SU-DHL-6 (cell line): ENCODE measurements at regions not wholly inside any gene's neighbourhood (a gene's known extent, or its start where the extent isn't known, plus 50 kb on each side); places are given as distances from the start of the nearest gene placed in this dataset.

Experiments used
- H2AFZ ChIP-seq: fragments of 200-600 bp; sonication (generic); 2 replicates; pipeline ENCODE4 v1.6.1; 2014; ENCODE audit warnings: low read depth, mild to moderate bottlenecking, moderate library complexity, mixed read lengths, antibody characterized with exemption, low read length; ENCODE audit not compliant: severe bottlenecking
- H3F3A ChIP-seq: fragments of 200-600 bp; shearing (Covaris generic); 2 replicates; pipeline ENCODE4 v1.6.0; 2016; ENCODE audit warnings: antibody characterized with exemption, mild to moderate bottlenecking; ENCODE audit not compliant: insufficient read depth
- H3K27ac ChIP-seq: fragments of 200-600 bp; sonication (generic); 2 replicates; pipeline ENCODE4 v1.5.1; 2016; ENCODE audit warnings: low read depth, mild to moderate bottlenecking, low read length, moderate library complexity, mixed read lengths
- H3K27me3 ChIP-seq: fragments of 200-600 bp; sonication (generic), shearing (Covaris generic); 2 replicates; pipeline ENCODE4 v1.6.0; 2014; ENCODE audit warnings: mild to moderate bottlenecking, low read length
- H3K36me3 ChIP-seq: fragments of 200-600 bp; sonication (generic); 2 replicates; pipeline ENCODE4 v1.6.1; 2014; ENCODE audit warnings: mild to moderate bottlenecking, low read length, mixed read lengths
- H3K4me2 ChIP-seq: fragments of 300-600, 200-600 bp; shearing (Covaris generic), sonication (generic); 2 replicates; pipeline ENCODE4 v1.6.0; 2014; ENCODE audit warnings: low read length, low read depth, mild to moderate bottlenecking; ENCODE audit not compliant: poor library complexity, severe bottlenecking
- H3K4me3 ChIP-seq: fragments of 200-600 bp; sonication (generic); 2 replicates; pipeline ENCODE4 v1.5.1; 2014; ENCODE audit warnings: antibody characterized with exemption, low read length, mild to moderate bottlenecking, mixed read lengths; ENCODE audit not compliant: insufficient read depth, poor library complexity, severe bottlenecking
- H3K79me2 ChIP-seq: fragments of 200-600 bp; sonication (generic); 2 replicates; pipeline ENCODE4 v1.6.1; 2014; ENCODE audit warnings: mild to moderate bottlenecking, low read length, moderate library complexity; ENCODE audit not compliant: insufficient read depth
- H3K9ac ChIP-seq: fragments of 200-600 bp; sonication (generic); 2 replicates; pipeline ENCODE4 v1.7.0; 2014; ENCODE audit warnings: mild to moderate bottlenecking, low read length
- H3K9me2 ChIP-seq: fragments of 200-600 bp; sonication (generic); replicated peaks from 2 replicates; pipeline ENCODE4 v1.6.1; 2014; ENCODE audit warnings: low read length; ENCODE audit not compliant: insufficient read depth
- H3K9me3 ChIP-seq: fragments of 200-600 bp; sonication (generic); 2 replicates; pipeline ENCODE4 v1.6.1; 2014; ENCODE audit warnings: low read length, mixed read lengths; ENCODE audit not compliant: insufficient read depth
- H4K20me1 ChIP-seq: fragments of 200-600 bp; sonication (generic); 2 replicates; pipeline ENCODE4 v1.6.1; 2014; ENCODE audit warnings: low read depth, mild to moderate bottlenecking, antibody characterized with exemption, low read length, moderate library complexity, mixed read lengths
- EZH2phosphoT487 ChIP-seq: fragments of 200-600 bp; sonication (generic), shearing (Covaris generic); conservative IDR thresholded peaks from 2 replicates; pipeline ENCODE4 v1.6.1; 2018; ENCODE audit warnings: mild to moderate bottlenecking, antibody characterized with exemption, low read length, moderate library complexity, mixed read lengths
- TF ChIP-seq, protein P1 (sequence below): fragments of 200-600 bp; sonication (generic); IDR thresholded peaks from one replicate; pipeline ENCODE4 v1.5.1; 2017; ENCODE audit warnings: antibody characterized with exemption, mild to moderate bottlenecking, low read length, moderate library complexity; ENCODE audit not compliant: insufficient read depth, poor library complexity, severe bottlenecking

DNA sequence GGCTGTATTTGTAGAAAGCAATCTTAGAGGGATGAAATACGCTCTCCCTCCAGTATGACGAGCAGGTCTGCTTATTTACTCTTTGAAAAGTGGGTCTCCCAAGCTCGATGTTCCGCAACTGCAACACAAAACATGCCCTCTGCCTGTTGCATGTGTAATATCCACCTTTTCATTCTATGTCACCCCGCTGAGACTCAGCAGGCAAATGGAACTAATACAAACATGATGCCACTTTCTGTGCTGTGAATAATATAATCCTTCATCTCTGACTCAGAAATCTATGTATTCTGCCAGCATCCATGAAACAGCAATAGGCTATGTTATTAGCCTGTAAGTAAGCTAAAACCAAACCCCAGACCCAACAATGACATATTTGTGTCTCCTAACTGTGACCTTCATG lies 200.8 kb upstream of the TMCO5A start:
- Histone ChIP-seq H3F3A (no peaks in the 10 kb centered on the region), H3K9me2 (no peaks in the 10 kb centered on the region), H3K36me3 (no peaks in the 10 kb centered on the region), H2AFZ (no peak overlapping the region), H3K27ac (no peak overlapping the region), H3K9ac (no peak overlapping the region), H3K27me3 (no peaks in the 10 kb centered on the region), H3K79me2 (no peaks in the 10 kb centered on the region), H3K4me2 (no peak overlapping the region), H3K9me3 (no peaks in the 10 kb centered on the region), H4K20me1 (no peaks in the 10 kb centered on the region), H3K4me3 (no peak overlapping the region)
- TF ChIP-seq, protein P1, sequence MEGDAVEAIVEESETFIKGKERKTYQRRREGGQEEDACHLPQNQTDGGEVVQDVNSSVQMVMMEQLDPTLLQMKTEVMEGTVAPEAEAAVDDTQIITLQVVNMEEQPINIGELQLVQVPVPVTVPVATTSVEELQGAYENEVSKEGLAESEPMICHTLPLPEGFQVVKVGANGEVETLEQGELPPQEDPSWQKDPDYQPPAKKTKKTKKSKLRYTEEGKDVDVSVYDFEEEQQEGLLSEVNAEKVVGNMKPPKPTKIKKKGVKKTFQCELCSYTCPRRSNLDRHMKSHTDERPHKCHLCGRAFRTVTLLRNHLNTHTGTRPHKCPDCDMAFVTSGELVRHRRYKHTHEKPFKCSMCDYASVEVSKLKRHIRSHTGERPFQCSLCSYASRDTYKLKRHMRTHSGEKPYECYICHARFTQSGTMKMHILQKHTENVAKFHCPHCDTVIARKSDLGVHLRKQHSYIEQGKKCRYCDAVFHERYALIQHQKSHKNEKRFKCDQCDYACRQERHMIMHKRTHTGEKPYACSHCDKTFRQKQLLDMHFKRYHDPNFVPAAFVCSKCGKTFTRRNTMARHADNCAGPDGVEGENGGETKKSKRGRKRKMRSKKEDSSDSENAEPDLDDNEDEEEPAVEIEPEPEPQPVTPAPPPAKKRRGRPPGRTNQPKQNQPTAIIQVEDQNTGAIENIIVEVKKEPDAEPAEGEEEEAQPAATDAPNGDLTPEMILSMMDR: no peak
- no peak for TF ChIP-seq EZH2phosphoT487

DNA sequence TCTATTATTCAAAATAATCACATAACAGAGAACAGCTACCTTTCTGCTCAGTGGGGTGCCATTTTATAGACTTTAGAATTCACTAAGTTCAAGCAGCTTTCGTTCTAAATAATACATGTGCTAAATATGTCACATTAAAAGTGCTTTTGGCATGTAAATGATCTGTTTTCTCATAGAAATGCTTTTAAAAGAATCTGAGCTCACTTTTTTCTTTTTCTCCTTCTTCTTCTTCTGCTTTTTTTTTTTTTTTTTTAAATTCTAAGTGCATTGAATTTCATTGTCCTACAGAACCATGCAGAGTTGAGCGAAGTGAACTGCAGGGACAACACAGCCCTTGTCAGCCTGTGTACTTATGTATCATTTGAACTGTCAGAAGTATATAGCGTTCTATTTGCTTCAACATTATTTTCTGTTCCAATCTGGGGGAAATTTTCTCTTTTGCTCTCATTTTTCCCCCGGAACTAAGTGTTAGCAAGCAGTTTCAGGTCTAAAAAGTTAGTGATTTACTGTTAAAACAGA lies 193.8 kb upstream of the TMCO5A start:
- H3K9me3 ChIP-seq: no peaks in the 10 kb centered on the region

DNA sequence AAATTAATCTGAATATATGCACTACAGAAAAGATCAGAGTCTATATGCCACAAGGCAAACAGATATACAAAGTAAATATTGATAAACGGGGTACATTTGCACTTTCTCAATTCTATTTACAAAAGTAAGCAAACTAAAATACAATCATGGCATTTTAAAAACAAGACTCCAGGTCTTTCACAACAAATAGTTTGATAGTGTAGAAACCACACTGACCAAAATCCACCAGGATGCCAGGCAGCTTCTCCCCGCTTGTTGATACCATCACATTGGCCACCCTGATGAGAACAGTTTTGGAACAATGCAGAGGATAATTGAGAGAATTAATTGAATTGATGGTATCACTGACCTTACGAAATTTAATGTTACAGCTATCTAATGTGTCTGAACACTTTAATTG lies 190.6 kb upstream of the TMCO5A start:
- no peaks in the 10 kb centered on the region for H3K79me2 ChIP-seq
- H3K27ac ChIP-seq: no peak overlapping the region
- H3K4me3 ChIP-seq: no peak overlapping the region
- no peaks in the 10 kb centered on the region for H3K36me3 ChIP-seq
- no peaks in the 10 kb centered on the region for H3K9me3 ChIP-seq
- TF ChIP-seq EZH2phosphoT487: no peak
- H3F3A ChIP-seq: no peaks in the 10 kb centered on the region
- no peaks in the 10 kb centered on the region for H3K9me2 ChIP-seq
- no peaks in the 10 kb centered on the region for H4K20me1 ChIP-seq
- no peak overlapping the region for H3K4me2 ChIP-seq
- no peak overlapping the region for H2AFZ ChIP-seq
- H3K27me3 ChIP-seq: no peaks in the 10 kb centered on the region
- no peak overlapping the region for H3K9ac ChIP-seq

More for the DNA sequence above, 193.8 kb upstream of the TMCO5A start:
- H3K79me2 ChIP-seq: no peaks in the 10 kb centered on the region
- no peaks in the 10 kb centered on the region for H3K36me3 ChIP-seq
- H4K20me1 ChIP-seq: no peaks in the 10 kb centered on the region
- H3K4me3 ChIP-seq: no peak overlapping the region
- no peak overlapping the region for H3K9ac ChIP-seq
- H3K27ac ChIP-seq: no peak overlapping the region
- H2AFZ ChIP-seq: no peak overlapping the region
- no peaks in the 10 kb centered on the region for H3K9me2 ChIP-seq
- no peak overlapping the region for H3K4me2 ChIP-seq
- no peaks in the 10 kb centered on the region for H3F3A ChIP-seq
- TF ChIP-seq EZH2phosphoT487: no peak
- TF ChIP-seq, protein P1: no peak
- H3K27me3 ChIP-seq: no peaks in the 10 kb centered on the region

DNA sequence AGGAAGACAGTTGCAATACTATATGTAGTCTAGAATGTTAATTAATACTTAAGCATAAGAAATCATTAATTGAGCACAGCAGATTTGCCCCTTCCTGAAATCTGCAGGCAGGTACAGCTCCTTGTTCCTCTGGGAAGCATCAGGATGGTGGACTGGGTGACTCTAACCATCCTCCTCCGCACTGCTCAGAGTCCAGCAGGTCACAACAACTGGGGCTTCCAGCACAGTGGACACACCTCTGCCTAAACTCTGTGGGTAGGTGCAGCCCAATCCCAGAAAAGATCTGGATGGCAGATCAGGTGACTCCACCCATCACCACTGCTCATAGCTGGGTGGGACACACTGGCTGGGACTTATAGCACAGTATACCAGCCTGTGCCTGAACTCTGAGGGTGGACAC lies 189.9 kb upstream of the TMCO5A start:
- Histone ChIP-seq H3K79me2 (no peaks in the 10 kb centered on the region), H3K4me2 (no peak overlapping the region), H3K9me2 (no peaks in the 10 kb centered on the region), H3K4me3 (no peak overlapping the region), H3K36me3 (no peaks in the 10 kb centered on the region), H2AFZ (no peak overlapping the region), H3K9me3 (no peaks in the 10 kb centered on the region), H3K9ac (no peak overlapping the region), H3K27ac (no peak overlapping the region), H4K20me1 (no peaks in the 10 kb centered on the region), H3F3A (no peaks in the 10 kb centered on the region), H3K27me3 (no peaks in the 10 kb centered on the region)
- no peak for TF ChIP-seq EZH2phosphoT487
- TF ChIP-seq, protein P1: no peak
